ENCODE measurements at regions not wholly inside any gene's neighbourhood (a gene's known extent, or its start where the extent isn't known, plus 50 kb on each side); places are given as distances from the start of the nearest gene placed in this dataset.

DNA sequence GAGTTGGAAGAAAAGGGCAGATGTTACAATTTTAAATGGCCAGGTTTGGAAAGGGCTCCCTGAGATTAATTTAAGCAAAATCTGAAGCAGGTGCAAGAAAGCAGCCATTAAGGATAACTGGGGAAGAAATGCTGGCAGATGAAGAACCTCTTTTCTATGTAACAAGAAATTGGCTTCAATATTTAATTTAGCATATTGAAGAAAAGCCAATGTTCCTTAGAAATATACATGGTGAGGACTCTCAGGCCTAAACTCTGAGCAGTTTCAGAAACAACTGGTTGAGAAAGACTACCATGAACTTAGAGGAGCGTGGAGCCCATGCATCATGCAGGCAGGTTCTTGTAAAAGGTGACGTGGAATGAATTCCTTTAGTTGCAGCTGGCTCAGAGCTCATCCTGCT, 152.8 kb downstream of the LRIG3 start:
- no peaks in the 10 kb centered on the region for H3K27me3 ChIP-seq (ENCODE audit: control insufficient read depth in 2 of 2, insufficient read depth in 1 of 2, low read length in 1 of 2)
- no peaks in the 10 kb centered on the region for H3K36me3 ChIP-seq (ENCODE audit: control insufficient read depth in 2 of 2, insufficient read depth in 2 of 2, low read length in 1 of 2)
- WGBS, result 87% methylated on average over 2 of the region's 2 CpGs
- H3K4me1 ChIP-seq (ENCODE audit: control insufficient read depth in 2 of 2, insufficient read depth in 2 of 2, low read length in 2 of 2), result no peaks in the 10 kb centered on the region
- no peaks in the 10 kb centered on the region for H3K9me3 ChIP-seq (ENCODE audit: control insufficient read depth in 2 of 2, insufficient read depth in 1 of 2, low read length in 1 of 2)
- DNase-seq (ENCODE audit: low read depth in 6 of 9, low spot score in 9 of 9), result no peak
- no peak overlapping the region for H3K4me3 ChIP-seq (ENCODE audit: low read length in 2 of 2)
- H3K27ac ChIP-seq (ENCODE audit: low read depth in 1 of 2, low read length in 1 of 2), result no peak overlapping the region

DNA sequence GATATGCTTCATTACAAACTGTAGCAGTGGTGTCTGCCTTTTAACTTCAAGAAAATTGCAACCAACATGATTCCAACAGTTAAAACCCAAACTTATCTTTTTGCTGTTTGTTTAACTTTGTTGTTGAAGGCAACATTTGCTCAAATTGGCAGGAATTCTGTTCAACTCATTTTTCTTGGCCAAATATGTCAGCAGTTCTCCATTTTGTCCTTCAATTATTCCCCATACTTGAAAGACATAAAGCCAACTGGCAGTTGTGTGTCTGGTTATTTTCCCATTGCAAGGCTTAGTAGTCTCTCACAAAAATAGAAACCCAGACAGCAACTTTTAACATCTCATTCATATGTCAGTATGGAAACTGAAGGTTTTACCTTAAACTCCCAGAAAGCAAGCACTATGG, 146.3 kb downstream of the LRIG3 start:
- no peak overlapping the region for H3K27ac ChIP-seq (ENCODE audit: low read depth in 1 of 2, low read length in 1 of 2)
- no peaks in the 10 kb centered on the region for H3K27me3 ChIP-seq (ENCODE audit: control insufficient read depth in 2 of 2, insufficient read depth in 1 of 2, low read length in 1 of 2)
- no peaks in the 10 kb centered on the region for H3K4me1 ChIP-seq (ENCODE audit: control insufficient read depth in 2 of 2, insufficient read depth in 2 of 2, low read length in 2 of 2)
- H3K9me3 ChIP-seq (ENCODE audit: control insufficient read depth in 2 of 2, insufficient read depth in 1 of 2, low read length in 1 of 2), result no peaks in the 10 kb centered on the region
- H3K36me3 ChIP-seq (ENCODE audit: control insufficient read depth in 2 of 2, insufficient read depth in 2 of 2, low read length in 1 of 2), result no peaks in the 10 kb centered on the region
- no peak for DNase-seq (ENCODE audit: low read depth in 6 of 9, low spot score in 9 of 9)
- H3K4me3 ChIP-seq (ENCODE audit: low read length in 2 of 2), result no peak overlapping the region

DNA sequence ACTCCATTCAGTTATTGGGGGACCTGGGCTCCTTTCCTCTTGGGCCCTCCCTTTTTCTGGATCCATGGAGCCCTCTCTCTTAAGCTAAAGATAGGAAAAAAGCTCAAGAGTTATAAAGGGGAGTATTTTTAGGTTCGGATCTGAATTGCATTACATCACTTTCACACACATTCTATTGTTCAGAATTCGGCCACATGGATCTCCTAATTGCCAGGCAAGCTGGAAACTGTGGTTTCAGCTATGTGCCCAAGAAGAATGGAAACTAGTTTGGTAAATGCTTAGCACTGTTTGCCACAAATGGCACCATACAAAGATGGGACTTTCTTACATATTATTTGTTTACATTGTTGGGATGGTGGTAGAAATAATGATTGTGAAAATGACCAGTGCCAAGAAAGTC, 145.6 kb downstream of the LRIG3 start:
- no peak overlapping the region for H3K27ac ChIP-seq (ENCODE audit: low read depth in 1 of 2, low read length in 1 of 2)
- 65% methylated on average over 2 of the region's 2 CpGs for WGBS
- H3K27me3 ChIP-seq (ENCODE audit: control insufficient read depth in 2 of 2, insufficient read depth in 1 of 2, low read length in 1 of 2), result no peaks in the 10 kb centered on the region
- H3K36me3 ChIP-seq (ENCODE audit: control insufficient read depth in 2 of 2, insufficient read depth in 2 of 2, low read length in 1 of 2), result no peaks in the 10 kb centered on the region
- no peak overlapping the region for H3K4me3 ChIP-seq (ENCODE audit: low read length in 2 of 2)
- no peak for DNase-seq (ENCODE audit: low read depth in 6 of 9, low spot score in 9 of 9)
- H3K4me1 ChIP-seq (ENCODE audit: control insufficient read depth in 2 of 2, insufficient read depth in 2 of 2, low read length in 2 of 2), result no peaks in the 10 kb centered on the region
- no peaks in the 10 kb centered on the region for H3K9me3 ChIP-seq (ENCODE audit: control insufficient read depth in 2 of 2, insufficient read depth in 1 of 2, low read length in 1 of 2)

DNA sequence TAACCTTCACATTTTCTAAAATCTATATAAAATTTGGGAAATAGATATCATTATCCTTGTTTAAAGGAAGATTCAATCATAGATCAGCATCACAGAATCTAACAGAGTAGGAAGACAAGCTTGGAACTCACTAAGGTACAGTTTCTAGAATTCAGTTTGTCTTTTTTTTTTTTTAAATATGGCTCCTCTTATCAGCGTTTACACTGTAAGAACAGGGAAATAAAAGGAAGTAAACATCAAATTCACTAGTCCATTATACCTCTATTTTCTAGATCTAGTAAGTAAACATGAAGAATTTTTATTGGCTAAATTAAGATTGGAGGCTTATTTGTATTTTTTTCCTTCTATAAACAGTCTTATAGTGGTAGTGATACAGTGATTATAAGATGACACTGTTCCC, 144.9 kb downstream of the LRIG3 start:
- H3K9me3 ChIP-seq (ENCODE audit: control insufficient read depth in 2 of 2, insufficient read depth in 1 of 2, low read length in 1 of 2), result no peaks in the 10 kb centered on the region
- H3K4me3 ChIP-seq (ENCODE audit: low read length in 2 of 2), result no peak overlapping the region
- H3K27ac ChIP-seq (ENCODE audit: low read depth in 1 of 2, low read length in 1 of 2), result no peak overlapping the region
- no peaks in the 10 kb centered on the region for H3K27me3 ChIP-seq (ENCODE audit: control insufficient read depth in 2 of 2, insufficient read depth in 1 of 2, low read length in 1 of 2)
- WGBS, result 91% methylated on average over 1 of the region's 1 CpG
- no peaks in the 10 kb centered on the region for H3K36me3 ChIP-seq (ENCODE audit: control insufficient read depth in 2 of 2, insufficient read depth in 2 of 2, low read length in 1 of 2)
- no peak for DNase-seq (ENCODE audit: low read depth in 6 of 9, low spot score in 9 of 9)
- no peaks in the 10 kb centered on the region for H3K4me1 ChIP-seq (ENCODE audit: control insufficient read depth in 2 of 2, insufficient read depth in 2 of 2, low read length in 2 of 2)

DNA sequence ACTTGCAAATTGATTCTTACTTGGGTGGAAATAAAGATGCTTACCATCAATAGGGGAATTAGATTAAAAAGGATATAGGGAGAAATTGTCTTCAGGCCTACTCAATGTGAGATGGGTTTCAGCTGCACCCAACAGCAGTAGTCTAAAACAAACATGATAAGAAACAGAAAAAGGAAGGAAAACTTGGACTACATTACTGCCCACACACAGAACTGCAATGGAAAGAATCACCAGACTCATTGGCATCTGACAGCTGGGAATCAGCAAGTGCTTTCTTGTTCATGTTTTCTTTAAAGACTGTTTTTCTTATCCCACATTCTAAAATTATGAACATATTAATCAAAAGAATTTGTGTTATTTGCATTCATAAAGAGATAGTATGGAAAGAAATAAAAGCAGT, 144.2 kb downstream of the LRIG3 start:
- H3K27me3 ChIP-seq (ENCODE audit: control insufficient read depth in 2 of 2, insufficient read depth in 1 of 2, low read length in 1 of 2), result no peaks in the 10 kb centered on the region
- no peak overlapping the region for H3K4me3 ChIP-seq (ENCODE audit: low read length in 2 of 2)
- H3K36me3 ChIP-seq (ENCODE audit: control insufficient read depth in 2 of 2, insufficient read depth in 2 of 2, low read length in 1 of 2), result no peaks in the 10 kb centered on the region
- H3K4me1 ChIP-seq (ENCODE audit: control insufficient read depth in 2 of 2, insufficient read depth in 2 of 2, low read length in 2 of 2), result no peaks in the 10 kb centered on the region
- H3K27ac ChIP-seq (ENCODE audit: low read depth in 1 of 2, low read length in 1 of 2), result no peak overlapping the region
- no peaks in the 10 kb centered on the region for H3K9me3 ChIP-seq (ENCODE audit: control insufficient read depth in 2 of 2, insufficient read depth in 1 of 2, low read length in 1 of 2)
- DNase-seq (ENCODE audit: low read depth in 6 of 9, low spot score in 9 of 9), result no peak

DNA sequence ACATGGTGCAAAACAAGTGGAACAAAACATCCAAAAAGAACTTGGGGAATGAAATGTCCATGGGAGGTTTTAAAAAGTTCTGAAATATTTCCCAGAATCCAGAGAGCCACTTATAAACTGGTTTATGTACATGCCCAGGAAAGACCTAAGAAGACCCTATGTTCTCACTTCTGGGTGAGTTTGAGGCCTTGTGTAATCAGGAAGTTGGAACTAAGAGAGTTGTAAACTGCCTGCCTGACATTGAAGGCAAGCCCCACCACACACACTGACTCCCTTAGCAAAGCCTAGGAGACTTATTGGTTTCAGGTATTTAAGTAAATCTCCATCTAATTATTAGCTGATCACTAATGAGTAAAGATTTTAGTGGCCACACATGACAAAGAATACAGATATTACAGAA, 142.5 kb downstream of the LRIG3 start:
- no peaks in the 10 kb centered on the region for H3K9me3 ChIP-seq (ENCODE audit: control insufficient read depth in 2 of 2, insufficient read depth in 1 of 2, low read length in 1 of 2)
- no peak overlapping the region for H3K4me3 ChIP-seq (ENCODE audit: low read length in 2 of 2)
- no peaks in the 10 kb centered on the region for H3K4me1 ChIP-seq (ENCODE audit: control insufficient read depth in 2 of 2, insufficient read depth in 2 of 2, low read length in 2 of 2)
- no peak overlapping the region for H3K27ac ChIP-seq (ENCODE audit: low read depth in 1 of 2, low read length in 1 of 2)
- H3K36me3 ChIP-seq (ENCODE audit: control insufficient read depth in 2 of 2, insufficient read depth in 2 of 2, low read length in 1 of 2), result no peaks in the 10 kb centered on the region
- H3K27me3 ChIP-seq (ENCODE audit: control insufficient read depth in 2 of 2, insufficient read depth in 1 of 2, low read length in 1 of 2), result no peaks in the 10 kb centered on the region
- no peak for DNase-seq (ENCODE audit: low read depth in 6 of 9, low spot score in 9 of 9)

DNA sequence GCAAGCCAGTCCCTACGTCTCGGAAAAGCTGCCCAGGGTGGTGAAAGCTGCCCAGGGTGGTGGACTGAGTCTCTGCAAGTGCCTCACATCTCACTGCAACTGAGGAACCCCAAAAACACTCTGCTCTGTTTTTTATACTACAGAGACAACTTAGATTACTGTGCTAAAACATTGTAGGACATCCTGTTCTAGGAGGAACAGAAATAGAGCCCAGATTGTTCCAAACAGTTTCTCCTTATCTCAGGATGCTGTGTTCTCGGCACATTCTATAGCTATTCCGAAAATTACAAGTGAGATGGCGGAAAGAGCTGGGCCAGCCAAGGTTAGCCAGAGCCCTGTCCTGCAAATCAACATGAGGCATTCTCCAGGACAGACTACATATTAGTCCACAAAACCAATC, 138.7 kb downstream of the LRIG3 start:
- DNase-seq (ENCODE audit: low read depth in 6 of 9, low spot score in 9 of 9), result no peak
- no peaks in the 10 kb centered on the region for H3K36me3 ChIP-seq (ENCODE audit: control insufficient read depth in 2 of 2, insufficient read depth in 2 of 2, low read length in 1 of 2)
- no peak overlapping the region for H3K4me3 ChIP-seq (ENCODE audit: low read length in 2 of 2)
- WGBS, result 95% methylated on average over 5 of the region's 5 CpGs
- no peak overlapping the region for H3K27ac ChIP-seq (ENCODE audit: low read depth in 1 of 2, low read length in 1 of 2)
- H3K4me1 ChIP-seq (ENCODE audit: control insufficient read depth in 2 of 2, insufficient read depth in 2 of 2, low read length in 2 of 2), result no peaks in the 10 kb centered on the region
- H3K27me3 ChIP-seq (ENCODE audit: control insufficient read depth in 2 of 2, insufficient read depth in 1 of 2, low read length in 1 of 2), result no peaks in the 10 kb centered on the region
- no peaks in the 10 kb centered on the region for H3K9me3 ChIP-seq (ENCODE audit: control insufficient read depth in 2 of 2, insufficient read depth in 1 of 2, low read length in 1 of 2)

DNA sequence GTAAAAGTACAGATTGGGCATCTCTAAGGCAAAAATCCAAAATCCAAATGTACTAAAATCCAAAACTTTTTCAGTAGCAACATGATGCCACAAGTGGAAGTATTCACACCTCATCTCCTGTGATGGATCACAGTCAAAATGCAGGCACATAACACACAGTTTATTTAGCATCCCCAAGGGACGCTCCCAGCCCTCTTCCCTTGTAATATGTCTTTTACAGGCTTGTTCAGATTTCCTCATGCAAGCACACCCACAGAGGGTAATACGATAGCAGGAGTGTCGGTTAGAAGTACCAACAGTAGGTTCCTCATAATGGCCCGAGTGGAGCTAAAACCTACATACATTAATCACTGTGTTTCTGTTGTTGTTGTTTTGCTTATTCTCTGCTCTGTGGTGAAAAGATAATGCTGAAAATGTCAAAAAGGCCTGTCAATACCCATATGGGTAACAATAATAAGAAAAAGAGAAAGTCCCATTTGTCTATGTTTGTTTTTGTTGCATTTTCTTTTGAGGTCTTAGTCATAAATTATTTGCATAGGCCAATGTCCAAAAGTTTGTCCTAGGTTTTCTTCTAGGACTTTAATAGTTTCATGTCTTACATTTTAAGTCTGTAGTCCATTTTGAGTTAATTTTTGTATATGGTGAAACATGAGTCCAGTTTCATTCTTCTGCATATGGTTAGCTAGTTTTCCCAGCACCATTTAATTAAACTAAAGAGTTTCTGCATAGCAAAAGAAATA, 133.1 kb downstream of the LRIG3 start:
- Histone ChIP-seq H3K4me1 (ENCODE audit: control insufficient read depth in 2 of 2, insufficient read depth in 2 of 2, low read length in 2 of 2) (no peaks in the 10 kb centered on the region), H3K27me3 (ENCODE audit: control insufficient read depth in 2 of 2, insufficient read depth in 1 of 2, low read length in 1 of 2) (no peaks in the 10 kb centered on the region), H3K9me3 (ENCODE audit: control insufficient read depth in 2 of 2, insufficient read depth in 1 of 2, low read length in 1 of 2) (no peaks in the 10 kb centered on the region), H3K27ac (ENCODE audit: low read depth in 1 of 2, low read length in 1 of 2) (peak overlapping the region in 1 of 2 donors; percentile 26), H3K4me3 (ENCODE audit: low read length in 2 of 2) (no peak overlapping the region), H3K36me3 (ENCODE audit: control insufficient read depth in 2 of 2, insufficient read depth in 2 of 2, low read length in 1 of 2) (no peaks in the 10 kb centered on the region)
- 73% methylated on average over 4 of the region's 4 CpGs for WGBS
- no peak for DNase-seq (ENCODE audit: low read depth in 6 of 9, low spot score in 9 of 9)

DNA sequence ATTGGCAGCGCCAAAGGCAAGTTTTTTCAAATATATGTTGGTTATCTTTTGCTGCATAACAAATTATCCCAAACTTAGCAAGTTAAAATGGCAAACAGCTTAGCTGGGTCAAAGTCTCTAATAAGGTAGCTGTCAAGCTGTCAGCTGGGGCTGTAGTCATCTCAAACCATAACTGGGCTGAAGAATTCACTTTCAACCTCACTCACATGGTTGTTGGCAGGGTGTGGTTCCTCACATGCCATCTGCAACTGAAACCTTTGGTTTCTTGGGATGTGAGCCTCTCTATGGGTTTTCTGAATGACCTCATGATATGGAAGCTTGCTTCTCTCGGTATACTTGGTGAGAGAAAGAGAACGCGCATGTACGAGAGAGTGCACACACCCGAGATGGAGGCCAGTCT, 125.4 kb downstream of the LRIG3 start:
- no peaks in the 10 kb centered on the region for H3K36me3 ChIP-seq (ENCODE audit: control insufficient read depth in 2 of 2, insufficient read depth in 2 of 2, low read length in 1 of 2)
- WGBS, result 95% methylated on average over 6 of the region's 6 CpGs
- no peaks in the 10 kb centered on the region for H3K27me3 ChIP-seq (ENCODE audit: control insufficient read depth in 2 of 2, insufficient read depth in 1 of 2, low read length in 1 of 2)
- no peaks in the 10 kb centered on the region for H3K9me3 ChIP-seq (ENCODE audit: control insufficient read depth in 2 of 2, insufficient read depth in 1 of 2, low read length in 1 of 2)
- H3K27ac ChIP-seq (ENCODE audit: low read depth in 1 of 2, low read length in 1 of 2), result no peak overlapping the region
- DNase-seq (ENCODE audit: low read depth in 6 of 9, low spot score in 9 of 9), result no peak
- H3K4me1 ChIP-seq (ENCODE audit: control insufficient read depth in 2 of 2, insufficient read depth in 2 of 2, low read length in 2 of 2), result no peaks in the 10 kb centered on the region
- no peak overlapping the region for H3K4me3 ChIP-seq (ENCODE audit: low read length in 2 of 2)

DNA sequence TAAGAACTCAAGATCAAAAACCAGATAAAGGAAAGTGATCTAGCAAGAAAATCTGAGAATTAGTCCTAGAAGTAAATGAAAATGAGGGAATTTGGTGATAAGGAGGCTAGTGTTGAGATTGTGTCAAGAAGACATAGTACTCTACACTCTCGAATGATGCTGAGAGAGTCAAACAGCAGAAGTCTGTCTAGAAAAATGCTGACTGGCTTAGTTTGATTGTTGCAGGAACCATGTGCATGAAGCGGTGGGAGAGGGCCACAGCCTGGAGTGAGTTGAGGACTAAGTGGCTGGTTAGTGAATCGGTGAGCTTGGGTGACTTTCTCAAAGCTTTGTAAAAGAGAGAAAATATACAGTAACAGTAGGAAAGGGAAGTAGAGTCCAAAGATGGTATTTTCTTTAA, 124.5 kb downstream of the LRIG3 start:
- 93% methylated on average over 3 of the region's 3 CpGs for WGBS
- Histone ChIP-seq H3K4me3 (ENCODE audit: low read length in 2 of 2) (no peak overlapping the region), H3K9me3 (ENCODE audit: control insufficient read depth in 2 of 2, insufficient read depth in 1 of 2, low read length in 1 of 2) (no peaks in the 10 kb centered on the region), H3K4me1 (ENCODE audit: control insufficient read depth in 2 of 2, insufficient read depth in 2 of 2, low read length in 2 of 2) (no peaks in the 10 kb centered on the region), H3K36me3 (ENCODE audit: control insufficient read depth in 2 of 2, insufficient read depth in 2 of 2, low read length in 1 of 2) (no peaks in the 10 kb centered on the region), H3K27ac (ENCODE audit: low read depth in 1 of 2, low read length in 1 of 2) (no peak overlapping the region), H3K27me3 (ENCODE audit: control insufficient read depth in 2 of 2, insufficient read depth in 1 of 2, low read length in 1 of 2) (no peaks in the 10 kb centered on the region)
- DNase-seq (ENCODE audit: low read depth in 6 of 9, low spot score in 9 of 9), result no peak

Data from thymus (tissue), 11 donors.